HG03457 (cell line): ENCODE measurements at regions not wholly inside any gene's neighbourhood (a gene's known extent, or its start where the extent isn't known, plus 50 kb on each side); places are given as distances from the start of the nearest gene placed in this dataset.

Experiments used
- ATAC-seq: cut with Tn5 transposase; IDR thresholded peaks from one replicate; pipeline ENCODE4 v1.9.1; 2021; ENCODE audit warnings: moderate number of reproducible peaks; ENCODE audit not compliant: unreplicated experiment

GRCh38 chr22:48605856-48606481, 1221.7 kb downstream of the BRD1 start:
- no peak for ATAC-seq

- no peak for ATAC-seq
These were observed 1222.5 kb downstream of the BRD1 start for GRCh38 chr22:48605125-48605524.

GRCh38 chr22:48603621-48604320, 1223.9 kb downstream of the BRD1 start:
- ATAC-seq: no peak

- no peak for ATAC-seq
These were observed 1224.7 kb downstream of the BRD1 start for GRCh38 chr22:48602805-48603518.

- no peak for ATAC-seq
These were observed 1227.0 kb downstream of the BRD1 start for GRCh38 chr22:48600681-48601080.

GRCh38 chr22:48600171-48600570, 1227.5 kb downstream of the BRD1 start:
- no peak for ATAC-seq

GRCh38 chr22:48599346-48599745, 1228.3 kb downstream of the BRD1 start:
- no peak for ATAC-seq

- ATAC-seq: no peak
These were observed 1231.4 kb downstream of the BRD1 start for GRCh38 chr22:48596111-48596850.

- ATAC-seq: no peak
These were observed 1232.2 kb downstream of the BRD1 start for GRCh38 chr22:48595511-48595905.

GRCh38 chr22:48594757-48595510, 1232.7 kb downstream of the BRD1 start:
- ATAC-seq: no peak

GRCh38 chr22:48594016-48594756, 1233.5 kb downstream of the BRD1 start:
- no peak for ATAC-seq

- no peak for ATAC-seq
These were observed 1234.1 kb downstream of the BRD1 start for GRCh38 chr22:48593551-48593950.

- ATAC-seq: no peak
These were observed 1234.7 kb downstream of the BRD1 start for GRCh38 chr22:48592931-48593330.

- no peak for ATAC-seq
These were observed 1235.2 kb downstream of the BRD1 start for GRCh38 chr22:48592488-48592887.

GRCh38 chr22:48592066-48592345, 1235.7 kb downstream of the BRD1 start:
- no peak for ATAC-seq

GRCh38 chr22:48591286-48592065, 1236.2 kb downstream of the BRD1 start:
- ATAC-seq: no peak

- ATAC-seq: no peak
These were observed 1237.8 kb downstream of the BRD1 start for GRCh38 chr22:48589901-48590300.

GRCh38 chr22:48588878-48589450, 1238.7 kb downstream of the BRD1 start:
- ATAC-seq: no peak
